NCI-H2227 treated with DMSO at 0.1 percent for 48 hours (cell line): ENCODE measurements at regions not wholly inside any gene's neighbourhood (a gene's known extent, or its start where the extent isn't known, plus 50 kb on each side); places are given as distances from the start of the nearest gene placed in this dataset.

Source experiments
- DNase-seq: peaks from one replicate; lab custom pipeline; 2025; lab: John Stamatoyannopoulos, UW

GRCh38 chr9:91100878-91101450 lies 260.8 kb downstream of the AUH start:
- no peak for DNase-seq

- DNase-seq, result no peak
Measured at GRCh38 chr9:91101611-91102168, 260.0 kb downstream of the AUH start.

- no peak for DNase-seq
Measured at GRCh38 chr9:91102269-91102668, 259.4 kb downstream of the AUH start.

GRCh38 chr9:91103931-91104330 lies 257.8 kb downstream of the AUH start:
- DNase-seq, result no peak

- no peak for DNase-seq
Measured at GRCh38 chr9:91106415-91107081, 255.2 kb downstream of the AUH start.

GRCh38 chr9:91111226-91111625 lies 250.5 kb downstream of the AUH start:
- no peak for DNase-seq

GRCh38 chr9:91111876-91112275 lies 249.8 kb downstream of the AUH start:
- no peak for DNase-seq

- DNase-seq, result no peak
Measured at GRCh38 chr9:91113016-91113415, 248.7 kb downstream of the AUH start.

- no peak for DNase-seq
Measured at GRCh38 chr9:91114450-91114849, 247.3 kb downstream of the AUH start.

GRCh38 chr9:91116211-91116610 lies 245.5 kb downstream of the AUH start:
- no peak for DNase-seq

- DNase-seq, result no peak
Measured at GRCh38 chr9:91116711-91117110, 245.0 kb downstream of the AUH start.

- no peak for DNase-seq
Measured at GRCh38 chr9:91117474-91117891, 244.2 kb downstream of the AUH start.

- peak; percentile 66 for DNase-seq
Measured at GRCh38 chr9:91117959-91118703, 243.6 kb downstream of the AUH start.

- DNase-seq, result no peak
Measured at GRCh38 chr9:91118704-91119025, 243.1 kb downstream of the AUH start.

- DNase-seq, result no peak
Measured at GRCh38 chr9:91119142-91119541, 242.6 kb downstream of the AUH start.

- no peak for DNase-seq
Measured at GRCh38 chr9:91119679-91120078, 242.0 kb downstream of the AUH start.

GRCh38 chr9:91120200-91120599 lies 241.5 kb downstream of the AUH start:
- no peak for DNase-seq

- no peak for DNase-seq
Measured at GRCh38 chr9:91122755-91123154, 239.0 kb downstream of the AUH start.

GRCh38 chr9:91126761-91127445 lies 234.8 kb downstream of the AUH start:
- no peak for DNase-seq

GRCh38 chr9:91127653-91128052 lies 234.1 kb downstream of the AUH start:
- DNase-seq, result no peak

- DNase-seq, result no peak
Measured at GRCh38 chr9:91130796-91131318, 230.9 kb downstream of the AUH start.

GRCh38 chr9:91131433-91131839 lies 230.3 kb downstream of the AUH start:
- DNase-seq, result no peak
